Neural progenitor cell (in vitro differentiated cells): ENCODE measurements at regions not wholly inside any gene's neighbourhood (a gene's known extent, or its start where the extent isn't known, plus 50 kb on each side); places are given as distances from the start of the nearest gene placed in this dataset.

Source experiments
- EZH2 ChIP-seq: fragments of 200-600 bp; sonication (generic); IDR thresholded peaks from 2 replicates; pipeline ENCODE4 v1.6.1; 2017; ENCODE audit warnings: antibody characterized with exemption, mild to moderate bottlenecking, moderate library complexity
- EZH2phosphoT487 ChIP-seq: fragments of 200-600 bp; sonication (generic); IDR thresholded peaks from 2 replicates; pipeline ENCODE4 v1.6.1; 2017; ENCODE audit warnings: antibody characterized with exemption
- TF ChIP-seq, protein P1 (sequence below): fragments of 200-600 bp; sonication (generic); IDR thresholded peaks from 2 replicates; pipeline ENCODE4 v1.5.1; 2017; ENCODE audit warnings: antibody characterized with exemption, mild to moderate bottlenecking

GRCh38 chrX:39611468-39611867, 486.3 kb downstream of the BCOR start:
- TF ChIP-seq EZH2phosphoT487: no peak
- TF ChIP-seq, protein P1, sequence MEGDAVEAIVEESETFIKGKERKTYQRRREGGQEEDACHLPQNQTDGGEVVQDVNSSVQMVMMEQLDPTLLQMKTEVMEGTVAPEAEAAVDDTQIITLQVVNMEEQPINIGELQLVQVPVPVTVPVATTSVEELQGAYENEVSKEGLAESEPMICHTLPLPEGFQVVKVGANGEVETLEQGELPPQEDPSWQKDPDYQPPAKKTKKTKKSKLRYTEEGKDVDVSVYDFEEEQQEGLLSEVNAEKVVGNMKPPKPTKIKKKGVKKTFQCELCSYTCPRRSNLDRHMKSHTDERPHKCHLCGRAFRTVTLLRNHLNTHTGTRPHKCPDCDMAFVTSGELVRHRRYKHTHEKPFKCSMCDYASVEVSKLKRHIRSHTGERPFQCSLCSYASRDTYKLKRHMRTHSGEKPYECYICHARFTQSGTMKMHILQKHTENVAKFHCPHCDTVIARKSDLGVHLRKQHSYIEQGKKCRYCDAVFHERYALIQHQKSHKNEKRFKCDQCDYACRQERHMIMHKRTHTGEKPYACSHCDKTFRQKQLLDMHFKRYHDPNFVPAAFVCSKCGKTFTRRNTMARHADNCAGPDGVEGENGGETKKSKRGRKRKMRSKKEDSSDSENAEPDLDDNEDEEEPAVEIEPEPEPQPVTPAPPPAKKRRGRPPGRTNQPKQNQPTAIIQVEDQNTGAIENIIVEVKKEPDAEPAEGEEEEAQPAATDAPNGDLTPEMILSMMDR: no peak
- TF ChIP-seq EZH2: no peak
